H9 (cell line): ENCODE measurements at regions not wholly inside any gene's neighbourhood (a gene's known extent, or its start where the extent isn't known, plus 50 kb on each side); places are given as distances from the start of the nearest gene placed in this dataset.

ENCODE experiments used
- DNase-seq: peaks from one replicate; pipeline ENCODE4 v3.0.0-alpha.2; 2017
- H2AFZ ChIP-seq: one replicate; pipeline ENCODE4 v1.6.1; 2013; ENCODE audit warnings: mild to moderate bottlenecking, low read length, control low read depth, moderate library complexity
- H2AK5ac ChIP-seq: 2 replicates; pipeline ENCODE4 v1.6.1; 2013; ENCODE audit warnings: low read length, control low read depth, mixed read lengths; ENCODE audit not compliant: insufficient read length
- H2BK120ac ChIP-seq: one replicate; pipeline ENCODE4 v1.6.1; 2013; ENCODE audit warnings: low read depth, mild to moderate bottlenecking, low read length, control low read depth, inconsistent platforms; ENCODE audit not compliant: poor library complexity, severe bottlenecking
- H2BK12ac ChIP-seq: 2 replicates; pipeline ENCODE4 v1.6.1; 2013; ENCODE audit warnings: low read length, control low read depth, mixed read lengths, low read depth; ENCODE audit not compliant: insufficient read length
- H2BK15ac ChIP-seq: 2 replicates; pipeline ENCODE4 v1.6.1; 2013; ENCODE audit warnings: low read depth, low read length, control low read depth
- H2BK20ac ChIP-seq: one replicate; pipeline ENCODE4 v1.6.1; 2013; ENCODE audit warnings: low read depth, mild to moderate bottlenecking, low read length, control low read depth, inconsistent platforms; ENCODE audit not compliant: poor library complexity, severe bottlenecking
- H2BK5ac ChIP-seq: 2 replicates; pipeline ENCODE4 v1.6.1; 2013; ENCODE audit warnings: low read length, control low read depth, mixed read lengths; ENCODE audit not compliant: insufficient read length
- H3K14ac ChIP-seq: 2 replicates; pipeline ENCODE4 v1.6.1; 2013; ENCODE audit warnings: low read length, control low read depth; ENCODE audit not compliant: insufficient read depth
- H3K18ac ChIP-seq: 2 replicates; pipeline ENCODE4 v1.6.1; 2013; ENCODE audit warnings: low read depth, mild to moderate bottlenecking, mixed read lengths, low read length, control low read depth; ENCODE audit not compliant: insufficient read length
- H3K23ac ChIP-seq: 2 replicates; pipeline ENCODE4 v1.6.1; 2013; ENCODE audit warnings: low read length, control low read depth, mixed read lengths, low read depth; ENCODE audit not compliant: insufficient read length
- H3K23me2 ChIP-seq: 2 replicates; pipeline ENCODE4 v1.6.1; 2013; ENCODE audit warnings: low read depth, mild to moderate bottlenecking, mixed read lengths, low read length, control low read depth; ENCODE audit not compliant: insufficient read length, poor library complexity, severe bottlenecking
- H3K27ac ChIP-seq: 2 replicates; pipeline ENCODE4 v1.5.1; 2013; ENCODE audit warnings: low read length, control low read depth, mixed read lengths, low read depth; ENCODE audit not compliant: insufficient read length
- H3K27me3 ChIP-seq: 2 replicates; pipeline ENCODE4 v1.6.1; 2013; ENCODE audit warnings: low read length, control low read depth, inconsistent platforms; ENCODE audit not compliant: insufficient read depth
- H3K4ac ChIP-seq: 2 replicates; pipeline ENCODE4 v1.6.1; 2013; ENCODE audit warnings: low read depth, mild to moderate bottlenecking, control low read depth, inconsistent platforms, low read length, moderate library complexity
- H3K4me1 ChIP-seq: 2 replicates; pipeline ENCODE4 v1.6.1; 2013; ENCODE audit warnings: low read length, control low read depth, inconsistent platforms; ENCODE audit not compliant: insufficient read depth
- H3K4me2 ChIP-seq: 2 replicates; pipeline ENCODE4 v1.6.1; 2013; ENCODE audit warnings: low read length, control low read depth, mixed read lengths; ENCODE audit not compliant: insufficient read length, insufficient read depth
- H3K56ac ChIP-seq: 2 replicates; pipeline ENCODE4 v1.6.1; 2013; ENCODE audit warnings: low read depth, mild to moderate bottlenecking, mixed read lengths, low read length, control low read depth; ENCODE audit not compliant: insufficient read length
- H3K79me1 ChIP-seq: 2 replicates; pipeline ENCODE4 v1.6.1; 2013; ENCODE audit warnings: low read depth, mild to moderate bottlenecking, moderate library complexity, low read length, control low read depth, inconsistent platforms; ENCODE audit not compliant: insufficient read depth, poor library complexity, severe bottlenecking
- H3K79me2 ChIP-seq: 2 replicates; pipeline ENCODE4 v1.6.1; 2013; ENCODE audit warnings: low read length, control low read depth, inconsistent platforms; ENCODE audit not compliant: insufficient read depth
- H3K9ac ChIP-seq: 2 replicates; pipeline ENCODE4 v1.6.1; 2013; ENCODE audit warnings: low read length, control low read depth, mixed read lengths; ENCODE audit not compliant: insufficient read length; ENCODE audit errors: extremely low read depth
- H3K9me3 ChIP-seq: one replicate; pipeline ENCODE4 v1.6.1; 2013; ENCODE audit warnings: low read depth, low read length, inconsistent platforms; ENCODE audit not compliant: control insufficient read depth
- H3T11ph ChIP-seq: one replicate; pipeline ENCODE4 v1.6.1; 2013; ENCODE audit warnings: mild to moderate bottlenecking, low read length, control low read depth, inconsistent platforms
- H4K20me1 ChIP-seq: one replicate; pipeline ENCODE4 v1.6.1; 2013; ENCODE audit not compliant: control insufficient read depth, insufficient read length, insufficient read depth
- H4K5ac ChIP-seq: 2 replicates; pipeline ENCODE4 v1.6.1; 2013; ENCODE audit warnings: low read depth, mild to moderate bottlenecking, mixed read lengths, low read length, control low read depth; ENCODE audit not compliant: insufficient read length
- H4K8ac ChIP-seq: replicated peaks from 2 replicates; pipeline ENCODE4 v1.6.1; 2013; ENCODE audit warnings: low read length, control low read depth, mixed read lengths, low read depth; ENCODE audit not compliant: insufficient read length
- H4K91ac ChIP-seq: 2 replicates; pipeline ENCODE4 v1.6.1; 2013; ENCODE audit warnings: low read depth, mild to moderate bottlenecking, moderate library complexity, mixed read lengths, low read length, control low read depth; ENCODE audit not compliant: insufficient read length
- H3K27ac Mint-ChIP-seq, 3 experiments: 2 replicates in 2 of 3; 3 replicates in 1 of 3; pipeline ENCODE4 v1.8.0; 2020 to 2021; ENCODE audit warnings: mixed read lengths in 3 of 3, mild to moderate bottlenecking in 1 of 3, moderate library complexity in 1 of 3
- H3K27me3 Mint-ChIP-seq: 2 replicates; pipeline ENCODE4 v1.8.0; 2021; ENCODE audit warnings: low read depth, mild to moderate bottlenecking, moderate library complexity, mixed read lengths
- H3K36me3 Mint-ChIP-seq, 3 experiments: 2 replicates in 2 of 3; 3 replicates in 1 of 3; pipeline ENCODE4 v1.8.0; 2020 to 2021; ENCODE audit warnings: low read depth in 3 of 3, mixed read lengths in 3 of 3; ENCODE audit not compliant: insufficient read depth in 1 of 3
- H3K4me1 Mint-ChIP-seq, 2 experiments: 2 replicates each; pipeline ENCODE4 v1.8.0; 2020; ENCODE audit warnings: mixed read lengths in 2 of 2
- H3K4me3 Mint-ChIP-seq, 2 experiments: 2 replicates in 1 of 2; 3 replicates in 1 of 2; pipeline ENCODE4 v1.8.0; 2020 to 2021; ENCODE audit warnings: mild to moderate bottlenecking in 2 of 2, mixed read lengths in 2 of 2, moderate library complexity in 1 of 2
- H3K9me3 Mint-ChIP-seq, 2 experiments: 2 replicates in 1 of 2; 3 replicates in 1 of 2; pipeline ENCODE4 v1.8.0; 2020; ENCODE audit warnings: mild to moderate bottlenecking in 2 of 2, mixed read lengths in 2 of 2, moderate library complexity in 1 of 2
- CTCF ChIP-seq: fragments of 200-600 bp; sonication (generic); conservative IDR thresholded peaks from 3 replicates; pipeline ENCODE4 v1.8.0; 2021; ENCODE audit warnings: antibody characterized with exemption, mild to moderate bottlenecking
- WGBS: extraction: QIAGEN DNeasy Blood & Tissue Kit; methylation state at CpG from one replicate; pipeline ENCODE4 v1.1.7; 2013; ENCODE audit warnings: missing lambda C conversion rate, low lambda C conversion rate, mixed read lengths; ENCODE audit not compliant: insufficient read length; ENCODE audit errors: extremely low coverage; 5-methylcytosine and 5-hydroxymethylcytosine counted together

DNA sequence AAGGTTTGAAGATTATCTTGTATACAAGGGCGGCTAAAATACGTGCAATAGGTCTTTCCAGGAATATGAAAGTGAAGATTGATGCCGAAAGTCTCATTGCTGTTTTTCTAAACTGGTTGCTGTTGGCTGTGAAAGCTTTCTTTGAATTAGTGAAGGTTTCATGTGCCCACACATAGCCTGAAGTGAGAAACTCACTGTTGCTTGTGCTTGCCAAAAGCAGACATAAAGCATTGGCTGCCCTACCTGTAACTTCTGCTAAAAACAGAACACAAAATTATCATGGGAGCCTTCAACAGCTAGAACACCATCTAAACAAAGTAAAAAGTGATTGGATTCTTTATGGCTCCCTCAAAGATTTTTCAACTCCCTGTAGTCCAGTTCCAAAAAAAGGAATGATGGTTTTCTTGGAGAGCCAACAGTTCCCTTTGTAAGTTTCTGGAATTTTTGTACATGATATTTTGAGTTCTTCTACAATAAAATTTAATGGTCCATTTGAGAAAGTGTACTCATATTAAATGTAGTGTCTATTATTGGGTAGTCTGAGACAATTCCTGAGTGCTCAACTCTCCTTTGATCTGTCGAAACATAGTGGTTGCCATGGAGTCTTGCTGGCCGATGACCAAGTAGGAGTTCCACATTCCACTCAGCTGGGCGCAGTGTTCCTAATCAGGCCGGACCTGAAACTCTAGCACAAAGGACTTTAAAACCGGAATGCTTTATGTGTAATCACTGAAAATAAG is 68.5 kb downstream of the PLEKHG1 start:
- H2AK5ac ChIP-seq = no peak overlapping the region
- no peak overlapping the region for H3K23ac ChIP-seq
- H3K4me2 ChIP-seq = no peak overlapping the region
- H4K5ac ChIP-seq = no peak overlapping the region
- H2BK12ac ChIP-seq = no peak overlapping the region
- H2BK5ac ChIP-seq = no peak overlapping the region
- WGBS = no CpG with 5 or more reads among the region's 8 CpGs
- H3K4me3 Mint-ChIP-seq = no peak overlapping the region
- peaks cover 4 to 6% of the 10 kb centered on the region in 2 experiments; a peak in 3 of 4 replicates for H3K4me1 Mint-ChIP-seq
- H3K27me3 ChIP-seq = no peaks in the 10 kb centered on the region
- H3K23me2 ChIP-seq = no peaks in the 10 kb centered on the region
- no peak overlapping the region for H3K9ac ChIP-seq
- no peak overlapping the region for H2BK15ac ChIP-seq
- H3K14ac ChIP-seq = no peak overlapping the region
- H2BK120ac ChIP-seq = no peak overlapping the region
- H4K20me1 ChIP-seq = no peaks in the 10 kb centered on the region
- no peak overlapping the region for H4K8ac ChIP-seq
- no peak overlapping the region for H3K56ac ChIP-seq
- peak overlapping the region; percentile 60 for H2BK20ac ChIP-seq
- no peak overlapping the region for H3K27ac ChIP-seq
- H3K9me3 ChIP-seq = no peaks in the 10 kb centered on the region
- no peaks in the 10 kb centered on the region for H3K4me1 ChIP-seq
- no peaks in the 10 kb centered on the region for H3K9me3 Mint-ChIP-seq
- H3K79me2 ChIP-seq = no peaks in the 10 kb centered on the region
- H3K36me3 Mint-ChIP-seq = no peaks in the 10 kb centered on the region
- no peak overlapping the region for H3K4ac ChIP-seq
- H4K91ac ChIP-seq = no peak overlapping the region
- H2AFZ ChIP-seq = no peak overlapping the region
- no peak overlapping the region; a peak in 1 of 7 replicates for H3K27ac Mint-ChIP-seq
- no peak for DNase-seq
- H3K18ac ChIP-seq = no peak overlapping the region
- H3T11ph ChIP-seq = no peak overlapping the region
- no peak; the same call in 2 of the 3 replicates for TF ChIP-seq CTCF
- H3K27me3 Mint-ChIP-seq = peaks cover 6% of the 10 kb centered on the region
- H3K79me1 ChIP-seq = no peaks in the 10 kb centered on the region
